ENCODE measurements at regions not wholly inside any gene's neighbourhood (a gene's known extent, or its start where the extent isn't known, plus 50 kb on each side); places are given as distances from the start of the nearest gene placed in this dataset.

DNA sequence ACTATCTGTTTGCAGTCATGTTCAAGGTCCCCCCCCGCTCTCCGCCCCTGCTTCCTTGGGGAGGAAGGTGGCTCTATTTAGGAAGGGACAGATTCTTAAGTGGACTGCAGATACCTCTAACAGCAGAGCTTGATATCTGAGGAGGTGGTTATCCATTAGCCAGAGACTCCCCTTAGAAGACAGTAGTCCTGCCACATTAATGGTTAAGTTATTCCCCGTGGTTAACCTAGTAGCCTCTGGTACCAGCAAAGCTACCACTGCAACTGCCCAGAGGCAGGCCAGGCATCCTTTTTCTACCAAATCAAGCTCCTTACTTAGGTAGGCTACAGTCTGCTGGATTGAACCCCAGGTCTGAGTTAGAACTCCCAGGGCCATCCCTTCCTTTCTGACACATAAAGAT, 162.1 kb upstream of the AVPR1A start:
- TF ChIP-seq TAF1 (IDR thresholded peaks at IDR 0.05; ENCODE audit: borderline replicate concordance, low read depth, low read length) = no peak
- TF ChIP-seq POLR2AphosphoS5 (IDR thresholded peaks at IDR 0.05; ENCODE audit: low read depth, low read length) = no peak
- TF ChIP-seq POLR2A (IDR thresholded peaks at IDR 0.05; ENCODE audit: low read depth, low read length) = no peak

Data from GM12892 (cell line).